H9 (cell line): ENCODE measurements at regions not wholly inside any gene's neighbourhood (a gene's known extent, or its start where the extent isn't known, plus 50 kb on each side); places are given as distances from the start of the nearest gene placed in this dataset.

ENCODE experiments used
- DNase-seq: peaks from one replicate; pipeline ENCODE4 v3.0.0-alpha.2; 2017
- H2AFZ ChIP-seq: one replicate; pipeline ENCODE4 v1.6.1; 2013; ENCODE audit warnings: mild to moderate bottlenecking, low read length, control low read depth, moderate library complexity
- H2AK5ac ChIP-seq: 2 replicates; pipeline ENCODE4 v1.6.1; 2013; ENCODE audit warnings: low read length, control low read depth, mixed read lengths; ENCODE audit not compliant: insufficient read length
- H2BK120ac ChIP-seq: one replicate; pipeline ENCODE4 v1.6.1; 2013; ENCODE audit warnings: low read depth, mild to moderate bottlenecking, low read length, control low read depth, inconsistent platforms; ENCODE audit not compliant: poor library complexity, severe bottlenecking
- H2BK12ac ChIP-seq: 2 replicates; pipeline ENCODE4 v1.6.1; 2013; ENCODE audit warnings: low read length, control low read depth, mixed read lengths, low read depth; ENCODE audit not compliant: insufficient read length
- H2BK15ac ChIP-seq: 2 replicates; pipeline ENCODE4 v1.6.1; 2013; ENCODE audit warnings: low read depth, low read length, control low read depth
- H2BK20ac ChIP-seq: one replicate; pipeline ENCODE4 v1.6.1; 2013; ENCODE audit warnings: low read depth, mild to moderate bottlenecking, low read length, control low read depth, inconsistent platforms; ENCODE audit not compliant: poor library complexity, severe bottlenecking
- H2BK5ac ChIP-seq: 2 replicates; pipeline ENCODE4 v1.6.1; 2013; ENCODE audit warnings: low read length, control low read depth, mixed read lengths; ENCODE audit not compliant: insufficient read length
- H3K14ac ChIP-seq: 2 replicates; pipeline ENCODE4 v1.6.1; 2013; ENCODE audit warnings: low read length, control low read depth; ENCODE audit not compliant: insufficient read depth
- H3K18ac ChIP-seq: 2 replicates; pipeline ENCODE4 v1.6.1; 2013; ENCODE audit warnings: low read depth, mild to moderate bottlenecking, mixed read lengths, low read length, control low read depth; ENCODE audit not compliant: insufficient read length
- H3K23ac ChIP-seq: 2 replicates; pipeline ENCODE4 v1.6.1; 2013; ENCODE audit warnings: low read length, control low read depth, mixed read lengths, low read depth; ENCODE audit not compliant: insufficient read length
- H3K23me2 ChIP-seq: 2 replicates; pipeline ENCODE4 v1.6.1; 2013; ENCODE audit warnings: low read depth, mild to moderate bottlenecking, mixed read lengths, low read length, control low read depth; ENCODE audit not compliant: insufficient read length, poor library complexity, severe bottlenecking
- H3K27ac ChIP-seq: 2 replicates; pipeline ENCODE4 v1.5.1; 2013; ENCODE audit warnings: low read length, control low read depth, mixed read lengths, low read depth; ENCODE audit not compliant: insufficient read length
- H3K27me3 ChIP-seq: 2 replicates; pipeline ENCODE4 v1.6.1; 2013; ENCODE audit warnings: low read length, control low read depth, inconsistent platforms; ENCODE audit not compliant: insufficient read depth
- H3K4ac ChIP-seq: 2 replicates; pipeline ENCODE4 v1.6.1; 2013; ENCODE audit warnings: low read depth, mild to moderate bottlenecking, control low read depth, inconsistent platforms, low read length, moderate library complexity
- H3K4me1 ChIP-seq: 2 replicates; pipeline ENCODE4 v1.6.1; 2013; ENCODE audit warnings: low read length, control low read depth, inconsistent platforms; ENCODE audit not compliant: insufficient read depth
- H3K4me2 ChIP-seq: 2 replicates; pipeline ENCODE4 v1.6.1; 2013; ENCODE audit warnings: low read length, control low read depth, mixed read lengths; ENCODE audit not compliant: insufficient read length, insufficient read depth
- H3K56ac ChIP-seq: 2 replicates; pipeline ENCODE4 v1.6.1; 2013; ENCODE audit warnings: low read depth, mild to moderate bottlenecking, mixed read lengths, low read length, control low read depth; ENCODE audit not compliant: insufficient read length
- H3K79me1 ChIP-seq: 2 replicates; pipeline ENCODE4 v1.6.1; 2013; ENCODE audit warnings: low read depth, mild to moderate bottlenecking, moderate library complexity, low read length, control low read depth, inconsistent platforms; ENCODE audit not compliant: insufficient read depth, poor library complexity, severe bottlenecking
- H3K79me2 ChIP-seq: 2 replicates; pipeline ENCODE4 v1.6.1; 2013; ENCODE audit warnings: low read length, control low read depth, inconsistent platforms; ENCODE audit not compliant: insufficient read depth
- H3K9ac ChIP-seq: 2 replicates; pipeline ENCODE4 v1.6.1; 2013; ENCODE audit warnings: low read length, control low read depth, mixed read lengths; ENCODE audit not compliant: insufficient read length; ENCODE audit errors: extremely low read depth
- H3K9me3 ChIP-seq: one replicate; pipeline ENCODE4 v1.6.1; 2013; ENCODE audit warnings: low read depth, low read length, inconsistent platforms; ENCODE audit not compliant: control insufficient read depth
- H3T11ph ChIP-seq: one replicate; pipeline ENCODE4 v1.6.1; 2013; ENCODE audit warnings: mild to moderate bottlenecking, low read length, control low read depth, inconsistent platforms
- H4K20me1 ChIP-seq: one replicate; pipeline ENCODE4 v1.6.1; 2013; ENCODE audit not compliant: control insufficient read depth, insufficient read length, insufficient read depth
- H4K5ac ChIP-seq: 2 replicates; pipeline ENCODE4 v1.6.1; 2013; ENCODE audit warnings: low read depth, mild to moderate bottlenecking, mixed read lengths, low read length, control low read depth; ENCODE audit not compliant: insufficient read length
- H4K8ac ChIP-seq: replicated peaks from 2 replicates; pipeline ENCODE4 v1.6.1; 2013; ENCODE audit warnings: low read length, control low read depth, mixed read lengths, low read depth; ENCODE audit not compliant: insufficient read length
- H4K91ac ChIP-seq: 2 replicates; pipeline ENCODE4 v1.6.1; 2013; ENCODE audit warnings: low read depth, mild to moderate bottlenecking, moderate library complexity, mixed read lengths, low read length, control low read depth; ENCODE audit not compliant: insufficient read length
- H3K27ac Mint-ChIP-seq, 3 experiments: 2 replicates in 2 of 3; 3 replicates in 1 of 3; pipeline ENCODE4 v1.8.0; 2020 to 2021; ENCODE audit warnings: mixed read lengths in 3 of 3, mild to moderate bottlenecking in 1 of 3, moderate library complexity in 1 of 3
- H3K27me3 Mint-ChIP-seq: 2 replicates; pipeline ENCODE4 v1.8.0; 2021; ENCODE audit warnings: low read depth, mild to moderate bottlenecking, moderate library complexity, mixed read lengths
- H3K36me3 Mint-ChIP-seq, 3 experiments: 2 replicates in 2 of 3; 3 replicates in 1 of 3; pipeline ENCODE4 v1.8.0; 2020 to 2021; ENCODE audit warnings: low read depth in 3 of 3, mixed read lengths in 3 of 3; ENCODE audit not compliant: insufficient read depth in 1 of 3
- H3K4me1 Mint-ChIP-seq, 2 experiments: 2 replicates each; pipeline ENCODE4 v1.8.0; 2020; ENCODE audit warnings: mixed read lengths in 2 of 2
- H3K4me3 Mint-ChIP-seq, 2 experiments: 2 replicates in 1 of 2; 3 replicates in 1 of 2; pipeline ENCODE4 v1.8.0; 2020 to 2021; ENCODE audit warnings: mild to moderate bottlenecking in 2 of 2, mixed read lengths in 2 of 2, moderate library complexity in 1 of 2
- H3K9me3 Mint-ChIP-seq, 2 experiments: 2 replicates in 1 of 2; 3 replicates in 1 of 2; pipeline ENCODE4 v1.8.0; 2020; ENCODE audit warnings: mild to moderate bottlenecking in 2 of 2, mixed read lengths in 2 of 2, moderate library complexity in 1 of 2
- CTCF ChIP-seq: fragments of 200-600 bp; sonication (generic); conservative IDR thresholded peaks from 3 replicates; pipeline ENCODE4 v1.8.0; 2021; ENCODE audit warnings: antibody characterized with exemption, mild to moderate bottlenecking
- WGBS: extraction: QIAGEN DNeasy Blood & Tissue Kit; methylation state at CpG from one replicate; pipeline ENCODE4 v1.1.7; 2013; ENCODE audit warnings: missing lambda C conversion rate, low lambda C conversion rate, mixed read lengths; ENCODE audit not compliant: insufficient read length; ENCODE audit errors: extremely low coverage; 5-methylcytosine and 5-hydroxymethylcytosine counted together

GRCh38 chr14:106207316-106207715 lies 680.9 kb downstream of the TMEM121 start:
- TF ChIP-seq CTCF, result no peak
- H3K4me1 ChIP-seq, result no peaks in the 10 kb centered on the region
- Mint-ChIP-seq H3K27me3 (peaks cover 4% of the 10 kb centered on the region), H3K36me3 (peaks cover 27 to 40% (median 37%) of the 10 kb centered on the region in 3 experiments), H3K4me3 (no peak overlapping the region), H3K27ac (no peak overlapping the region), H3K9me3 (peaks cover 96% of the 10 kb centered on the region in 2 experiments), H3K4me1 (no peaks in the 10 kb centered on the region)
- no peaks in the 10 kb centered on the region for H3K79me1 ChIP-seq
- H3T11ph ChIP-seq, result no peak overlapping the region
- no peak overlapping the region for H2AFZ ChIP-seq
- H4K5ac ChIP-seq, result no peak overlapping the region
- H3K9me3 ChIP-seq, result peaks cover 99% of the 10 kb centered on the region
- H3K9ac ChIP-seq, result no peak overlapping the region
- H3K14ac ChIP-seq, result no peak overlapping the region
- H4K91ac ChIP-seq, result no peak overlapping the region
- no peak overlapping the region for H2BK5ac ChIP-seq
- H3K4me2 ChIP-seq, result no peak overlapping the region
- no peak overlapping the region for H4K8ac ChIP-seq
- no peak overlapping the region for H2BK15ac ChIP-seq
- no peak overlapping the region for H2BK20ac ChIP-seq
- no peak overlapping the region for H2BK12ac ChIP-seq
- no CpG with 5 or more reads among the region's 1 CpG for WGBS
- H3K56ac ChIP-seq, result no peak overlapping the region
- H3K79me2 ChIP-seq, result no peaks in the 10 kb centered on the region
- H3K4ac ChIP-seq, result no peak overlapping the region
- H2BK120ac ChIP-seq, result no peak overlapping the region
- no peak for DNase-seq
- no peak overlapping the region for H3K23ac ChIP-seq
- H3K27ac ChIP-seq, result no peak overlapping the region
- no peaks in the 10 kb centered on the region for H3K27me3 ChIP-seq
- no peaks in the 10 kb centered on the region for H3K23me2 ChIP-seq
- H2AK5ac ChIP-seq, result no peak overlapping the region
- no peaks in the 10 kb centered on the region for H4K20me1 ChIP-seq
- no peak overlapping the region for H3K18ac ChIP-seq
